WTC11 (cell line): ENCODE measurements at regions not wholly inside any gene's neighbourhood (a gene's known extent, or its start where the extent isn't known, plus 50 kb on each side); places are given as distances from the start of the nearest gene placed in this dataset.
"Not testable (repeated sequence)": the region's sequence is repeated elsewhere in the genome, so short reads cannot be mapped to it uniquely, and the experiment has no call there.

Source experiments
- ATF3 ChIP-seq: sonication (generic); formaldehyde crosslinking; conservative IDR thresholded peaks from 2 replicates; pipeline ENCODE4 v1.8.1; 2022; ENCODE audit warnings: mild to moderate bottlenecking, missing genetic modification reagents
- E2F5 ChIP-seq: sonication (generic); formaldehyde crosslinking; IDR thresholded peaks from 2 replicates; pipeline ENCODE4 v1.8.1; 2022; ENCODE audit warnings: mild to moderate bottlenecking, moderate library complexity, missing genetic modification reagents
- FOXK1 ChIP-seq: sonication (generic); formaldehyde crosslinking; IDR thresholded peaks from 2 replicates; pipeline ENCODE4 v1.8.0; 2022; ENCODE audit warnings: mild to moderate bottlenecking, moderate library complexity, missing genetic modification reagents
- NR2C2 ChIP-seq: sonication (generic); formaldehyde crosslinking; IDR thresholded peaks from 2 replicates; pipeline ENCODE4 v1.8.0; 2022; ENCODE audit warnings: mild to moderate bottlenecking, missing genetic modification reagents
- TF ChIP-seq, protein P1 (sequence below): fragments of 200-600 bp; IDR thresholded peaks from 2 replicates; pipeline ENCODE4 v1.8.0; 2022; ENCODE audit warnings: antibody characterized with exemption
- TF ChIP-seq, protein P2 (sequence below): sonication (generic); formaldehyde crosslinking; IDR thresholded peaks from 2 replicates; pipeline ENCODE4 v1.8.0; 2022; ENCODE audit warnings: mild to moderate bottlenecking, missing genetic modification reagents
- TF ChIP-seq, protein P3 (sequence below): sonication (generic); formaldehyde crosslinking; IDR thresholded peaks from 2 replicates; pipeline ENCODE4 v1.8.1; 2023; ENCODE audit warnings: mild to moderate bottlenecking, missing genetic modification reagents, borderline replicate concordance

GRCh38 chr9:42437057-42437759 lies 253.7 kb downstream of the SPATA31A6 start:
- TF ChIP-seq ATF3; E2F5 (CRISPR knock-in tag); NR2C2 (CRISPR knock-in tag); FOXK1: not testable (repeated sequence)
- TF ChIP-seq, protein P1, sequence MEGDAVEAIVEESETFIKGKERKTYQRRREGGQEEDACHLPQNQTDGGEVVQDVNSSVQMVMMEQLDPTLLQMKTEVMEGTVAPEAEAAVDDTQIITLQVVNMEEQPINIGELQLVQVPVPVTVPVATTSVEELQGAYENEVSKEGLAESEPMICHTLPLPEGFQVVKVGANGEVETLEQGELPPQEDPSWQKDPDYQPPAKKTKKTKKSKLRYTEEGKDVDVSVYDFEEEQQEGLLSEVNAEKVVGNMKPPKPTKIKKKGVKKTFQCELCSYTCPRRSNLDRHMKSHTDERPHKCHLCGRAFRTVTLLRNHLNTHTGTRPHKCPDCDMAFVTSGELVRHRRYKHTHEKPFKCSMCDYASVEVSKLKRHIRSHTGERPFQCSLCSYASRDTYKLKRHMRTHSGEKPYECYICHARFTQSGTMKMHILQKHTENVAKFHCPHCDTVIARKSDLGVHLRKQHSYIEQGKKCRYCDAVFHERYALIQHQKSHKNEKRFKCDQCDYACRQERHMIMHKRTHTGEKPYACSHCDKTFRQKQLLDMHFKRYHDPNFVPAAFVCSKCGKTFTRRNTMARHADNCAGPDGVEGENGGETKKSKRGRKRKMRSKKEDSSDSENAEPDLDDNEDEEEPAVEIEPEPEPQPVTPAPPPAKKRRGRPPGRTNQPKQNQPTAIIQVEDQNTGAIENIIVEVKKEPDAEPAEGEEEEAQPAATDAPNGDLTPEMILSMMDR = not testable (repeated sequence)
- TF ChIP-seq, protein P2, sequence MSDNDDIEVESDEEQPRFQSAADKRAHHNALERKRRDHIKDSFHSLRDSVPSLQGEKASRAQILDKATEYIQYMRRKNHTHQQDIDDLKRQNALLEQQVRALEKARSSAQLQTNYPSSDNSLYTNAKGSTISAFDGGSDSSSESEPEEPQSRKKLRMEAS (CRISPR knock-in tag) = not testable (repeated sequence)
- TF ChIP-seq, protein P3, sequence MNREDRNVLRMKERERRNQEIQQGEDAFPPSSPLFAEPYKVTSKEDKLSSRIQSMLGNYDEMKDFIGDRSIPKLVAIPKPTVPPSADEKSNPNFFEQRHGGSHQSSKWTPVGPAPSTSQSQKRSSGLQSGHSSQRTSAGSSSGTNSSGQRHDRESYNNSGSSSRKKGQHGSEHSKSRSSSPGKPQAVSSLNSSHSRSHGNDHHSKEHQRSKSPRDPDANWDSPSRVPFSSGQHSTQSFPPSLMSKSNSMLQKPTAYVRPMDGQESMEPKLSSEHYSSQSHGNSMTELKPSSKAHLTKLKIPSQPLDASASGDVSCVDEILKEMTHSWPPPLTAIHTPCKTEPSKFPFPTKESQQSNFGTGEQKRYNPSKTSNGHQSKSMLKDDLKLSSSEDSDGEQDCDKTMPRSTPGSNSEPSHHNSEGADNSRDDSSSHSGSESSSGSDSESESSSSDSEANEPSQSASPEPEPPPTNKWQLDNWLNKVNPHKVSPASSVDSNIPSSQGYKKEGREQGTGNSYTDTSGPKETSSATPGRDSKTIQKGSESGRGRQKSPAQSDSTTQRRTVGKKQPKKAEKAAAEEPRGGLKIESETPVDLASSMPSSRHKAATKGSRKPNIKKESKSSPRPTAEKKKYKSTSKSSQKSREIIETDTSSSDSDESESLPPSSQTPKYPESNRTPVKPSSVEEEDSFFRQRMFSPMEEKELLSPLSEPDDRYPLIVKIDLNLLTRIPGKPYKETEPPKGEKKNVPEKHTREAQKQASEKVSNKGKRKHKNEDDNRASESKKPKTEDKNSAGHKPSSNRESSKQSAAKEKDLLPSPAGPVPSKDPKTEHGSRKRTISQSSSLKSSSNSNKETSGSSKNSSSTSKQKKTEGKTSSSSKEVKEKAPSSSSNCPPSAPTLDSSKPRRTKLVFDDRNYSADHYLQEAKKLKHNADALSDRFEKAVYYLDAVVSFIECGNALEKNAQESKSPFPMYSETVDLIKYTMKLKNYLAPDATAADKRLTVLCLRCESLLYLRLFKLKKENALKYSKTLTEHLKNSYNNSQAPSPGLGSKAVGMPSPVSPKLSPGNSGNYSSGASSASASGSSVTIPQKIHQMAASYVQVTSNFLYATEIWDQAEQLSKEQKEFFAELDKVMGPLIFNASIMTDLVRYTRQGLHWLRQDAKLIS (CRISPR knock-in tag) = not testable (repeated sequence)
